ENCODE measurements at regions not wholly inside any gene's neighbourhood (a gene's known extent, or its start where the extent isn't known, plus 50 kb on each side); places are given as distances from the start of the nearest gene placed in this dataset.
"Not testable (repeated sequence)": the region's sequence is repeated elsewhere in the genome, so short reads cannot be mapped to it uniquely, and the experiment has no call there.

DNA sequence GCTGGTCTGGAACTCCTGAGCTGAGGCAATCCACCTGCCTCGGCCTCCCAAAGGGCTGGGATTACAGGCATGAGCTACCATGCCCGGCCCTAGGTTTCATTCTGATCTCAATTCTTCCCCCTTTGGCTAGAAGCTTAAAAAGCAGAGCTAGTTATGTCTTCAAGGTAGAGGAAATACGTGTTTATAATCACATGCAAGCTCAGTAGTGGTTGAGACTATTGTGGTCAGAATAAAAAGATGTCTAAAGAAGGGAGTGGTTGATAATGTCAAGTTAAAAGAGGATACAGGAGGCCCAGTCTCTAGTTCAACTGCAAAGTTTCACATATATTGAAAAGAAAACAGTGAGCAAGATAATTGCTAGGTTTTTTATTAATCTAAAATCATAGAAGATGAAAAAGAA is 807.8 kb upstream of the ACVR2A start:
- no peak for DNase-seq

- DNase-seq: no peak
Observed at GRCh38 chr2:147033044-147033443, 811.8 kb upstream of the ACVR2A start.

DNA sequence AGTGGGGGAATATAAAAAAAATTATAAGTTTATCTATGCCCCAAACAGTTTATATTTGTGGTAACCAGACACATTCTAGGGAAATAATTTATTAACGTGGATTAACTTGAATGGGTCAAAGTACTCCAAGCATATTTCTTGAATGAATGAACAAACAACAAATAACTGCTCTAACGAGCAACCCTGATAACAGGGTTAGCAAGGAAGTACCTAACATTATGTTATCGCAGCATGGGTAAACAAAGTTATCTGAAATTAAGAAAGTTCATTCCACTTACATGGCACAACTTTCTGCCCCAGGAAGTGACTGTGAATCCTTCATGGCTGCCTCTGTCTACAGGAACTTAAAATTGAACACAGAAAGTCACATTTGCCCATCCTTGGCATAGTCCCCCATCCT is 812.9 kb upstream of the ACVR2A start:
- DNase-seq: no peak

DNA sequence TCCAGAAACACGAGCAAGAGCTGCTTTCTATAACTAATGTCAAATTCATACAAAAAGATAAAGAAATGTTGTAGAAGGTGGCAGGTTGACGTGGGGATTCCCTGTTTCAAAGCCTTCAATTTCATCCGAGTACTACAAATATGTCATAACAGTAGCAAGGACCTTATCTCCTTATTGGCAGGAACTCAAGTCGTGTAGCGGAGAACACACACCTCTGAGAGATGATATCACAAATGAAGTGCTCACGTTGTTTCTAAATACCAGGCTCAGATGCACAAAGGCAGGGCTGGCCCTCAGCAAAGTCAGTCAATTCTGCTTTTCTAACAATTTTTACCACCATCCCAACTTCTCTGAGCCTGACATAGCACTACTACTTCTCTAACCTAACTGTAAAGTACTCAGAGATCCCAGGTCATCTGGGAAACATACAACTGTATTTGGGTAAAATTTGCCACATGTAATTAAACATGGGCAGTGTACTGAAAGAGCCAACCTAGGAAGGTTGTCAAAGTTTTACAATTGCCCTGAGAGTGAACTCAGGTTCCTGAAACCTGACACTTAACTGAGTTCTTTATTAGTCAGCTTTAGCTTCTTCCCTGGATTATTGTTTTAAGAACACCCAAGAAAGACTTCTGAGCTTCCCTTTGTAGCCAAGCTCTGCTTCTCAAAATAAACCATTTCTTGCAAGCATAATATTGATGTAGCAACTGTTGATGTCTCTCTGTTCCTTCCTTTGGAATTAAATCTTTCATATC is 813.7 kb upstream of the ACVR2A start:
- DNase-seq: no peak

GRCh38 chr2:147027436-147027835 is 817.4 kb upstream of the ACVR2A start:
- DNase-seq: no peak

DNA sequence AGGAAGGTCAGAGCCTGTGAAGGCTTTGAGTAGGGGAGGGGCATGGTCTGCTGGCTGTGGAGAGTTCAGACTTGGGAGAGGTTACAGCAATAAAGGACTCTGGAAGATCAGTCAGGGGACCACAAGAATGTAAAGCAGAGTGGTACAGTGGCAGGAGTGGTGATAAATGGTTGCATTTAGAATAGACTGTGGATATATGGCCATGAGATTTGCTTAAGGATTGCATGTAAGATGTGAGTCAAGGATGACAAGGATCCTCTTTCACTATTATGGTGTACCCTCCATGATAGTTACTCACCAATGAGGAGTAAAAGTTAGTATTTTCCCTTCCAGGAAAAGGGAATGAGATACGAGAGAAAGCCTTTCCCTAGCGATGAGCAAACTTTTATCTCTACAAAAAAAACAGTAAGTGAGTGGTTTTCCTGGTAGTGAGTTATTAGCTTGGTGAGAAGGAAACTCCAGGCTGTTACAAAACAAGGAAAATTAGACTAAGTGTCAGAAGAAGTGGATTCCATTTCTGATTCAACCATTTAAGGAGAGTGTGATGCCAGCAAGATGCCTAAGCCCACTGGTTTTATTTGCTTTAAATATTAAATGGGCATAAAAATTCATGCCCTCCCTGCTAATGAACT is 818.0 kb upstream of the ACVR2A start:
- DNase-seq: no peak

GRCh38 chr2:147025646-147026585 is 818.9 kb upstream of the ACVR2A start:
- no peak for DNase-seq

DNA sequence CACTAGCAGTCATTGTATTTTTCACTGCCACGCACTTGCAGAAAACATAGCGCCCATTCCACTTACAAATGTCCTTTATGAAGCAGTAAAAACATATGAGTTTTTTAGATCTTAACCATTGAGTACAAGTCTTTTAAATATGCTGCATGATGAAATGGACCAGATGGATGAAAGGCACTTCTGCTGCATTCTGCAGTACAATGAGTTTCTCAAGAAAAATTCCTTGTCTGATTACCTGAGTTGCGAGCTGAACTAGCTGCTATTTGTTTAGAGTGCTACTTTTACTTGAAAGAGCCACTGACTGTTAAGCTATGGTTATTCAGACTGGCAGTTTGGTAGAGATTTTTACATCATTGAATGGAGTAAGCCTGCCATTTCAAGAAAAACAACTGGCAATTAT is 825.5 kb upstream of the ACVR2A start:
- DNase-seq: no peak

GRCh38 chr2:147017951-147018645 is 826.7 kb upstream of the ACVR2A start:
- DNase-seq: no peak

GRCh38 chr2:147016181-147016580 is 828.6 kb upstream of the ACVR2A start:
- no peak for DNase-seq

DNA sequence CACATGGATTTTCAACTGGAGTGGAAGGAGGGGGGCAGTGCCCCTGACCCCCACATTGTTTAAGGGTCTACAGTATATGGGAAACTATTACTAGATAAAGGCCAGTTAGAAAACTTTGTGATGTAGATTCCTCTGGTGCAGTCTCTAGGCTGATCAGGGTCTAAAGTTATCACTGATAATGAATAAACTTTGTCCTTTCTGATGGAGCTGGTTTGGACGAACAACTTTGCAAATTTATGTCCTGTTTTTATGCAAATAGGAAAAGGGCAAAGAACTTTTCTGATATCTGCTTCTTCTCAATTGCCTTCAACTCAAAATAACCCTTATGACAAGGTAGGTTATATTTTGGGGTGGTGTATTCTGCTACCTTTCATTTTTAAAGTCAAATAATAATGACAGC is 829.2 kb upstream of the ACVR2A start:
- no peak for DNase-seq

DNA sequence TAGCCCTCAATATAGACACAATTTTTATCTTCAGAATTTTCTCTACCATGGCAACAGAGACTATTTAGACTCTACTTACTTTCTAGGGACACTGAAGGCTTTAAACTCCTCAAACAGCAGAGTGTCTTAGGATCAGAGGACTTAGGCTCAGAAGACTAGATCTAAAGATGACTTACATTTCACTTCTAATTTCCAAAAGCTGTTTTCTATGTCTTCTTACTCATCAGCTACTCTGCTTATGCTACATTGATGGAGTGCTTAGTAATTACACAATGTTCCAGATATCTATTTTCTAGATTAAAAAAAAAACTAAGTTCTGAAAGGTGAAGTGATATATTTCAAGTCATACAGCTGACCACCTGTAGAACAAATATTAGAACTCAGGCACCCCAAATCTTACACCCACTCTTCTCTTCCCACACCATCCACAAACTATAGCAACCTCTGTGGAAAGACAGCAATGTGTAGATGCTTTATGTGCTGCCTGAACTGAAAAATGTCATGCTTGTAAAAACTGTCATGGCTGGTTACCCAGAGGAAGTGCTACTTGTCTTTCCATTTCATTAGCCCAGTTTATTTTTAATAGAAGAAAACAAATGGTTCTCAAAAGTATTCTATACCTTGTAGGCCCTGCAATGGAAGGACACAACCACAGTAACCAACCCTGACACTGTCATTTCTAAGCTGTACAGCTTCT is 831.0 kb upstream of the ACVR2A start:
- DNase-seq: no peak

- no peak for DNase-seq
Observed at GRCh38 chr2:147008481-147008880, 836.3 kb upstream of the ACVR2A start.

GRCh38 chr2:147006736-147007141 is 838.1 kb upstream of the ACVR2A start:
- DNase-seq: no peak

- DNase-seq: no peak
Observed at GRCh38 chr2:147003081-147003480, 841.7 kb upstream of the ACVR2A start.

DNA sequence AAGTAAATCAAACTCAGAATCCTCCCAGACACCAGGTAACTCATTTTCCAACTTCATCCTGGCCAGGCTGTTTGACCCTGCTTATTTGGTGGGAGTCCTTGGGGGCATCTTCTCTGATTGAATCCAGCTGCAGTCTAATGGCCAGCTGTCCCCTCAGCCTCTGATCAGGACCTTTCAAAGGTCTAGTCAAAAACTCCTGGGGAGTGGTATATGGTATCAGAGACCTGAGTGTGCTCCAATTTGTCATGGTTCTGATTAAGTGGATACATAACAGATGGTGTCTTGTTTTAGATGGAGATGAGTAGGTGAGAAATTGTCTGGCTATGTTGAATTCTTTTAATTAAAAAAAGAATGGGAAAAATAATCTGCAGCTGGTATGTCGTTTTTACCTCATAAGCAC is 842.6 kb upstream of the ACVR2A start:
- DNase-seq: no peak

GRCh38 chr2:147001061-147001460 is 843.8 kb upstream of the ACVR2A start:
- no peak for DNase-seq

- DNase-seq: not testable (repeated sequence)
Observed at GRCh38 chr2:147000151-147000550, 844.7 kb upstream of the ACVR2A start.

DNA sequence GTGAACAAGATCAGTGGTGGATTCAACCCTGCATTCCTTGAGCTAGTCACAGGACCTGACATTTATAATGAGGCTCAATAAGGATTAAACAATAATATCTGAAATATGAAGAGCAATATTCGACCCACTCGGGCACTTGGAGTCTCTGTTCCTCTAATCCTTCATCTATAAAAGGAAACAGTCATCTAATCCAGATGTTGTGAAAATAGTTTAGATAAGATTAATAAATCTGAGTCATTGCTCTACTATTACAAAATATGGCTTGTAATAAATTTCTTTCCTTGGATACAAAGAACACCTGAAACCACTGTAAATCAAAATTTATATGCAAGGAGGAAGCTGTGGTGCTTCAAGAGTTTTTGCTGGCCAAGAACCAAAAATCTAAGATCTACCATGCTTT is 846.9 kb upstream of the ACVR2A start:
- no peak for DNase-seq

- no peak for DNase-seq
Observed at GRCh38 chr2:146997488-146997887, 847.3 kb upstream of the ACVR2A start.

GRCh38 chr2:146994246-146994645 is 850.6 kb upstream of the ACVR2A start:
- DNase-seq: no peak

- no peak for DNase-seq
Observed at GRCh38 chr2:146992466-146992865, 852.4 kb upstream of the ACVR2A start.

All from NCI-H748 treated with DMSO at 0.1 percent for 48 hours (cell line).